ENCODE measurements at regions not wholly inside any gene's neighbourhood (a gene's known extent, or its start where the extent isn't known, plus 50 kb on each side); places are given as distances from the start of the nearest gene placed in this dataset.

DNA sequence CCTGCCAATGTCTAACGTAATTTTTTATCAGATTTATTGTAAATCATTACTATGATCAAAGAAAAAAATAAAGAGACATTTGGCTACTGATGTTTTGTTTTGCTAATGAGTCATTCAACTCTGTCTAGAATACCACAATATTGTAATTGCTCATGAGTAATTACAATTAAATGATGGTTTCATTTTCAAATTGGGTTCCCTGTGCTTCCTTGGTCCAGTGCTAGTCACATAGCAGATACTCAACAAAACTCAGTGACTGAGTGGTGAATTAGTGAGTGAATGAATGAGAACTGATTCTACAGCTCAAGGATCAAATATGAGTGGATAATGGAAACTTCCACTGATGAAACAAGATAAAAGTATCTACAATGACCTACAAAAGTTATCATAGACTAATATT, 304.7 kb downstream of the POU4F1 start:
- Histone ChIP-seq H2AFZ (ENCODE audit: low read depth, low read length, severe bottlenecking) (no peak overlapping the region), H3K9ac (ENCODE audit: low read length) (no peak overlapping the region), H3K4me3 (ENCODE audit: insufficient read depth, low read length, poor library complexity, severe bottlenecking) (no peak overlapping the region), H3F3A (ENCODE audit: insufficient read depth) (no peaks in the 10 kb centered on the region), H3K9me3 (ENCODE audit: insufficient read depth, low read length) (no peaks in the 10 kb centered on the region), H3K27ac (ENCODE audit: low read depth, low read length) (no peak overlapping the region), H3K79me2 (ENCODE audit: insufficient read depth, low read length) (no peaks in the 10 kb centered on the region), H3K27me3 (ENCODE audit: low read length) (no peaks in the 10 kb centered on the region), H3K4me2 (ENCODE audit: low read depth, low read length, poor library complexity, severe bottlenecking) (no peak overlapping the region), H3K9me2 (replicated peaks; ENCODE audit: insufficient read depth, low read length) (no peaks in the 10 kb centered on the region), H4K20me1 (ENCODE audit: low read depth, low read length) (no peaks in the 10 kb centered on the region), H3K36me3 (ENCODE audit: low read length) (no peaks in the 10 kb centered on the region)
- no peak for TF ChIP-seq EZH2phosphoT487 (conservative IDR thresholded peaks at IDR 0.05; ENCODE audit: low read length)
- no peak for TF ChIP-seq CTCF (IDR thresholded peaks at IDR 0.05; ENCODE audit: insufficient read depth, low read length, poor library complexity, severe bottlenecking)

GRCh38 chr13:78286748-78287147, 316.6 kb downstream of the POU4F1 start:
- Histone ChIP-seq H3K9me3 (ENCODE audit: insufficient read depth, low read length) (no peaks in the 10 kb centered on the region), H3K27ac (ENCODE audit: low read depth, low read length) (no peak overlapping the region), H3K27me3 (ENCODE audit: low read length) (no peaks in the 10 kb centered on the region), H3F3A (ENCODE audit: insufficient read depth) (no peaks in the 10 kb centered on the region), H3K4me2 (ENCODE audit: low read depth, low read length, poor library complexity, severe bottlenecking) (no peak overlapping the region), H3K9ac (ENCODE audit: low read length) (no peak overlapping the region), H3K4me3 (ENCODE audit: insufficient read depth, low read length, poor library complexity, severe bottlenecking) (no peak overlapping the region), H4K20me1 (ENCODE audit: low read depth, low read length) (no peaks in the 10 kb centered on the region), H3K9me2 (replicated peaks; ENCODE audit: insufficient read depth, low read length) (no peaks in the 10 kb centered on the region), H3K79me2 (ENCODE audit: insufficient read depth, low read length) (no peaks in the 10 kb centered on the region), H3K36me3 (ENCODE audit: low read length) (no peaks in the 10 kb centered on the region), H2AFZ (ENCODE audit: low read depth, low read length, severe bottlenecking) (no peak overlapping the region)
- TF ChIP-seq CTCF (IDR thresholded peaks at IDR 0.05; ENCODE audit: insufficient read depth, low read length, poor library complexity, severe bottlenecking) (no peak), EZH2phosphoT487 (conservative IDR thresholded peaks at IDR 0.05; ENCODE audit: low read length) (no peak)

DNA sequence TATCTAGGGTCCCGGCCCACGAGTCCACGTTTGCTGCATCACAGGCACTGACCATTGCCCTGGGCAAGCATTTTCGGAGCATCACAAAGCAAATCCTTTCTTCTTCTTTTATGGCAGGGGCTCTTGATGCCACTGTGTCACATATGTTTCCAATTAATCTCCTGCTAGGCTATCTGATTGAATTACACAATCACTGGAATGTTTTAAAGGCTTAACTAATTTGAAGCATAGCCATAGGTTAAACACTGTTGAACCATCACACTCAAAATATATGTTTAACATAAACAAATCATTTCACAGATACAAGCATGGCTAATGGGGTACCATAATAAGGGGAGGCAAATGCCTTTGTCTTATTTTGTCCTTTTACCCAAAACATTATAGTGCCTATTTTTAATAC, 338.3 kb downstream of the POU4F1 start:
- no peak overlapping the region for H3K4me3 ChIP-seq (ENCODE audit: insufficient read depth, low read length, poor library complexity, severe bottlenecking)
- H3K27me3 ChIP-seq (ENCODE audit: low read length): no peaks in the 10 kb centered on the region
- H3K9ac ChIP-seq (ENCODE audit: low read length): no peak overlapping the region
- TF ChIP-seq EZH2phosphoT487 (conservative IDR thresholded peaks at IDR 0.05; ENCODE audit: low read length) (no peak), CTCF (IDR thresholded peaks at IDR 0.05; ENCODE audit: insufficient read depth, low read length, poor library complexity, severe bottlenecking) (no peak)
- no peaks in the 10 kb centered on the region; the same call in 1 of the 2 replicates for H3K9me2 ChIP-seq (replicated peaks; ENCODE audit: insufficient read depth, low read length)
- H4K20me1 ChIP-seq (ENCODE audit: low read depth, low read length): no peaks in the 10 kb centered on the region
- H3F3A ChIP-seq (ENCODE audit: insufficient read depth): no peaks in the 10 kb centered on the region
- no peaks in the 10 kb centered on the region; the same call in 1 of the 2 replicates for H3K9me3 ChIP-seq (ENCODE audit: insufficient read depth, low read length)
- no peak overlapping the region for H3K4me2 ChIP-seq (ENCODE audit: low read depth, low read length, poor library complexity, severe bottlenecking)
- H3K27ac ChIP-seq (ENCODE audit: low read depth, low read length): no peak overlapping the region
- no peaks in the 10 kb centered on the region for H3K36me3 ChIP-seq (ENCODE audit: low read length)
- H2AFZ ChIP-seq (ENCODE audit: low read depth, low read length, severe bottlenecking): no peak overlapping the region
- no peaks in the 10 kb centered on the region for H3K79me2 ChIP-seq (ENCODE audit: insufficient read depth, low read length)
